HepG2 (cell line): ENCODE measurements at regions not wholly inside any gene's neighbourhood (a gene's known extent, or its start where the extent isn't known, plus 50 kb on each side); places are given as distances from the start of the nearest gene placed in this dataset.

Experiments
- CBX2 ChIP-seq, 2 experiments: fragments of 200-600 bp in 1 of 2; sonication (generic); formaldehyde crosslinking in 1 of 2; IDR thresholded peaks; 2 replicates each; pipeline versions ENCODE4 v1.7.0 to v1.8.1; 2018 to 2022; ENCODE audit warnings: low read depth in 2 of 2, low read length in 1 of 2, mild to moderate bottlenecking in 1 of 2, missing genetic modification reagents in 1 of 2
- FOXK1 ChIP-seq: sonication (generic); formaldehyde crosslinking; IDR thresholded peaks from 2 replicates; pipeline ENCODE4 v1.4.0; 2020; ENCODE audit warnings: low read depth, missing genetic modification reagents, borderline replicate concordance
- FOXK2 ChIP-seq: fragments of 450-650 bp; IDR thresholded peaks from 2 replicates; pipeline ENCODE4 v1.6.1; 2016
- FOXP1 ChIP-seq, 2 experiments: fragments of 450-650 bp in 1 of 2; IDR thresholded peaks; 2 replicates each; pipeline ENCODE4 v1.6.1; 2017 to 2018; ENCODE audit warnings: antibody characterized with exemption in 1 of 2
- FUBP1 ChIP-seq: sonication (generic); formaldehyde crosslinking; IDR thresholded peaks from 2 replicates; pipeline ENCODE4 v1.5.1; 2020; ENCODE audit warnings: missing genetic modification reagents, mild to moderate bottlenecking, borderline replicate concordance
- IKZF4 ChIP-seq: sonication (generic); formaldehyde crosslinking; IDR thresholded peaks from 2 replicates; pipeline ENCODE4 v1.5.1; 2020; ENCODE audit warnings: borderline replicate concordance, mild to moderate bottlenecking, low read depth, missing genetic modification reagents; ENCODE audit errors: not compliant biosample characterization
- ISL2 ChIP-seq: sonication (generic); formaldehyde crosslinking; IDR thresholded peaks from 2 replicates; pipeline ENCODE4 v1.5.0; 2020; ENCODE audit warnings: missing genetic modification reagents
- KDM5B ChIP-seq: sonication (generic); formaldehyde crosslinking; IDR thresholded peaks from 2 replicates; pipeline ENCODE4 v1.4.0; 2020; ENCODE audit warnings: missing genetic modification reagents, mild to moderate bottlenecking, borderline replicate concordance
- MAFG ChIP-seq: sonication (generic); formaldehyde crosslinking; IDR thresholded peaks from 2 replicates; pipeline ENCODE4 v1.5.1; 2020; ENCODE audit warnings: mild to moderate bottlenecking, missing genetic modification reagents
- ZC3H13 ChIP-seq: sonication (generic); formaldehyde crosslinking; IDR thresholded peaks from 2 replicates; pipeline ENCODE4 v1.8.1; 2023; ENCODE audit warnings: mild to moderate bottlenecking, missing genetic modification reagents, moderate library complexity
- ZC3H4 ChIP-seq: sonication (generic); formaldehyde crosslinking; IDR thresholded peaks from 2 replicates; pipeline ENCODE4 v1.4.0; 2020; ENCODE audit warnings: missing genetic modification reagents, borderline replicate concordance
- ZNF224 ChIP-seq: sonication (generic); formaldehyde crosslinking; IDR thresholded peaks from 2 replicates; pipeline ENCODE4 v1.5.0; 2020; ENCODE audit warnings: mild to moderate bottlenecking, missing genetic modification reagents
- ZNF280D ChIP-seq: sonication (generic); formaldehyde crosslinking; IDR thresholded peaks from 2 replicates; pipeline ENCODE4 v1.5.1; 2020; ENCODE audit warnings: mild to moderate bottlenecking, missing genetic modification reagents
- ZNF446 ChIP-seq: sonication (generic); formaldehyde crosslinking; IDR thresholded peaks from 2 replicates; pipeline ENCODE4 v1.5.0; 2020; ENCODE audit warnings: mild to moderate bottlenecking, missing genetic modification reagents
- ZNF512 ChIP-seq: sonication (generic); formaldehyde crosslinking; IDR thresholded peaks from 2 replicates; pipeline ENCODE4 v1.4.0; 2020; ENCODE audit warnings: mild to moderate bottlenecking, missing genetic modification reagents
- ZNF543 ChIP-seq: sonication (generic); formaldehyde crosslinking; IDR thresholded peaks from 2 replicates; pipeline ENCODE4 v1.4.0; 2020; ENCODE audit warnings: mild to moderate bottlenecking, missing genetic modification reagents
- ZNF800 ChIP-seq: sonication (generic); formaldehyde crosslinking; IDR thresholded peaks from 2 replicates; pipeline ENCODE4 v1.4.0; 2020; ENCODE audit warnings: missing genetic modification reagents
- TF ChIP-seq, protein P1 (sequence below): sonication (generic); formaldehyde crosslinking; conservative IDR thresholded peaks from 2 replicates; pipeline ENCODE4 v1.4.0; 2020; ENCODE audit warnings: mild to moderate bottlenecking, missing genetic modification reagents, moderate library complexity

GRCh38 chr2:234802845-234803171, 149.0 kb upstream of the SH3BP4 start (continued):
- TF ChIP-seq IKZF4 (CRISPR knock-in tag) (no peak), ZNF800 (CRISPR knock-in tag) (no peak), ZC3H13 (no peak), ZC3H4 (CRISPR knock-in tag) (no peak), ZNF446 (CRISPR knock-in tag) (no peak), FOXP1 (IDR thresholded peaks at IDR 0.05) (no peak), FOXP1 (CRISPR knock-in tag; IDR thresholded peaks at IDR 0.05) (peak; percentile 5; the same call in 1 of the 2 replicates), ZNF543 (CRISPR knock-in tag) (no peak), ISL2 (no peak), ZNF512 (CRISPR knock-in tag) (0 out of 2 replicates have a peak, but pooled peaks have one; percentile 53), FOXK1 (CRISPR knock-in tag) (no peak), CBX2 (IDR thresholded peaks at IDR 0.05; ENCODE audit: low read depth, low read length) (no peak), CBX2 (CRISPR knock-in tag; IDR thresholded peaks at IDR 0.05; ENCODE audit: low read depth) (no peak), ZNF280D (CRISPR knock-in tag) (no peak), FOXK2 (no peak), ZNF224 (no peak), KDM5B (CRISPR knock-in tag) (no peak), MAFG (CRISPR knock-in tag) (no peak), FUBP1 (CRISPR knock-in tag) (no peak)
- TF ChIP-seq, protein P1, sequence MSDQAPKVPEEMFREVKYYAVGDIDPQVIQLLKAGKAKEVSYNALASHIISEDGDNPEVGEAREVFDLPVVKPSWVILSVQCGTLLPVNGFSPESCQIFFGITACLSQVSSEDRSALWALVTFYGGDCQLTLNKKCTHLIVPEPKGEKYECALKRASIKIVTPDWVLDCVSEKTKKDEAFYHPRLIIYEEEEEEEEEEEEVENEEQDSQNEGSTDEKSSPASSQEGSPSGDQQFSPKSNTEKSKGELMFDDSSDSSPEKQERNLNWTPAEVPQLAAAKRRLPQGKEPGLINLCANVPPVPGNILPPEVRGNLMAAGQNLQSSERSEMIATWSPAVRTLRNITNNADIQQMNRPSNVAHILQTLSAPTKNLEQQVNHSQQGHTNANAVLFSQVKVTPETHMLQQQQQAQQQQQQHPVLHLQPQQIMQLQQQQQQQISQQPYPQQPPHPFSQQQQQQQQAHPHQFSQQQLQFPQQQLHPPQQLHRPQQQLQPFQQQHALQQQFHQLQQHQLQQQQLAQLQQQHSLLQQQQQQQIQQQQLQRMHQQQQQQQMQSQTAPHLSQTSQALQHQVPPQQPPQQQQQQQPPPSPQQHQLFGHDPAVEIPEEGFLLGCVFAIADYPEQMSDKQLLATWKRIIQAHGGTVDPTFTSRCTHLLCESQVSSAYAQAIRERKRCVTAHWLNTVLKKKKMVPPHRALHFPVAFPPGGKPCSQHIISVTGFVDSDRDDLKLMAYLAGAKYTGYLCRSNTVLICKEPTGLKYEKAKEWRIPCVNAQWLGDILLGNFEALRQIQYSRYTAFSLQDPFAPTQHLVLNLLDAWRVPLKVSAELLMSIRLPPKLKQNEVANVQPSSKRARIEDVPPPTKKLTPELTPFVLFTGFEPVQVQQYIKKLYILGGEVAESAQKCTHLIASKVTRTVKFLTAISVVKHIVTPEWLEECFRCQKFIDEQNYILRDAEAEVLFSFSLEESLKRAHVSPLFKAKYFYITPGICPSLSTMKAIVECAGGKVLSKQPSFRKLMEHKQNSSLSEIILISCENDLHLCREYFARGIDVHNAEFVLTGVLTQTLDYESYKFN, result no peak; the same call in 1 of the 2 replicates
